Suppressor macrophage (primary cell): ENCODE measurements at regions not wholly inside any gene's neighbourhood (a gene's known extent, or its start where the extent isn't known, plus 50 kb on each side); places are given as distances from the start of the nearest gene placed in this dataset.
A peak's percentile ranks its signal among the peaks of the same experiment; 100 is the strongest.

Source experiments
- DNase-seq, 4 experiments: peaks; one replicate each; pipeline ENCODE4 v3.0.0-alpha.2; 2020 to 2022

GRCh38 chr10:31754803-31755624 lies 173.6 kb downstream of the ARHGAP12 start:
- peak in 2 of 4 experiments; percentile 10 to 22 for DNase-seq

- DNase-seq, result no peak
Measured at GRCh38 chr10:31753681-31754080, 174.9 kb downstream of the ARHGAP12 start.

- no peak for DNase-seq
Measured at GRCh38 chr10:31752170-31752569, 176.5 kb downstream of the ARHGAP12 start.

GRCh38 chr10:31751738-31752080 lies 176.9 kb downstream of the ARHGAP12 start:
- DNase-seq, result no peak

- DNase-seq, result peak; percentile 91 to 98 (median 94)
Measured at GRCh38 chr10:31751051-31751737, 177.4 kb downstream of the ARHGAP12 start.

- peak in 3 of 4 experiments; percentile 38 to 65 (median 53) for DNase-seq
Measured at GRCh38 chr10:31749981-31750840, 178.4 kb downstream of the ARHGAP12 start.

GRCh38 chr10:31749301-31749700 lies 179.3 kb downstream of the ARHGAP12 start:
- DNase-seq, result no peak

GRCh38 chr10:31745612-31746376 lies 182.8 kb downstream of the ARHGAP12 start:
- DNase-seq, result peak; percentile 44 to 79 (median 54)

- DNase-seq, result no peak
Measured at GRCh38 chr10:31744025-31744424, 184.6 kb downstream of the ARHGAP12 start.

GRCh38 chr10:31742255-31742654 lies 186.4 kb downstream of the ARHGAP12 start:
- DNase-seq, result no peak

GRCh38 chr10:31741473-31741872 lies 187.2 kb downstream of the ARHGAP12 start:
- no peak for DNase-seq

- no peak for DNase-seq
Measured at GRCh38 chr10:31739711-31740110, 188.9 kb downstream of the ARHGAP12 start.

GRCh38 chr10:31739146-31739545 lies 189.5 kb downstream of the ARHGAP12 start:
- no peak for DNase-seq

GRCh38 chr10:31731711-31732110 lies 196.9 kb downstream of the ARHGAP12 start:
- no peak for DNase-seq

- DNase-seq, result no peak
Measured at GRCh38 chr10:31730776-31731175, 197.9 kb downstream of the ARHGAP12 start.

- no peak for DNase-seq
Measured at GRCh38 chr10:31728698-31729224, 199.9 kb downstream of the ARHGAP12 start.

GRCh38 chr10:31725436-31725835 lies 203.2 kb downstream of the ARHGAP12 start:
- no peak for DNase-seq

- peak in 2 of 4 experiments; percentile 36 to 46 for DNase-seq
Measured at GRCh38 chr10:31724296-31724695, 204.3 kb downstream of the ARHGAP12 start.

- DNase-seq, result peak; percentile 81 to 93 (median 86)
Measured at GRCh38 chr10:31723106-31723750, 205.4 kb downstream of the ARHGAP12 start.

- no peak for DNase-seq
Measured at GRCh38 chr10:31721096-31721495, 207.5 kb downstream of the ARHGAP12 start.

- DNase-seq, result peak in 2 of 4 experiments; percentile 58 to 59
Measured at GRCh38 chr10:31720546-31720945, 208.1 kb downstream of the ARHGAP12 start.
